COLO668 (cell line): ENCODE measurements at regions not wholly inside any gene's neighbourhood (a gene's known extent, or its start where the extent isn't known, plus 50 kb on each side); places are given as distances from the start of the nearest gene placed in this dataset.

Experiments
- DNase-seq: peaks from one replicate; lab custom pipeline; 2025; ENCODE audit not compliant: unreplicated experiment; lab: John Stamatoyannopoulos, UW

GRCh38 chr13:80237646-80238045 lies 103.3 kb downstream of the SPRY2 start:
- no peak for DNase-seq

GRCh38 chr13:80235967-80236302 lies 105.0 kb downstream of the SPRY2 start:
- DNase-seq, result no peak

- DNase-seq, result no peak
Measured at GRCh38 chr13:80235166-80235966, 105.6 kb downstream of the SPRY2 start.

- no peak for DNase-seq
Measured at GRCh38 chr13:80227645-80228044, 113.3 kb downstream of the SPRY2 start.

GRCh38 chr13:80226645-80227044 lies 114.3 kb downstream of the SPRY2 start:
- no peak for DNase-seq

GRCh38 chr13:80224468-80224867 lies 116.5 kb downstream of the SPRY2 start:
- no peak for DNase-seq

- DNase-seq, result no peak
Measured at GRCh38 chr13:80217614-80218456, 123.1 kb downstream of the SPRY2 start.

- no peak for DNase-seq
Measured at GRCh38 chr13:80215368-80215767, 125.6 kb downstream of the SPRY2 start.

- no peak for DNase-seq
Measured at GRCh38 chr13:80214521-80214991, 126.4 kb downstream of the SPRY2 start.

- no peak for DNase-seq
Measured at GRCh38 chr13:80214050-80214449, 126.9 kb downstream of the SPRY2 start.

GRCh38 chr13:80213201-80213600 lies 127.7 kb downstream of the SPRY2 start:
- DNase-seq, result no peak

- no peak for DNase-seq
Measured at GRCh38 chr13:80211566-80211965, 129.4 kb downstream of the SPRY2 start.

GRCh38 chr13:80204642-80205041 lies 136.3 kb downstream of the SPRY2 start:
- no peak for DNase-seq

GRCh38 chr13:80203496-80203895 lies 137.4 kb downstream of the SPRY2 start:
- no peak for DNase-seq

GRCh38 chr13:80201694-80202468 lies 139.0 kb downstream of the SPRY2 start:
- no peak for DNase-seq

- DNase-seq, result no peak
Measured at GRCh38 chr13:80199585-80200292, 141.2 kb downstream of the SPRY2 start.

- no peak for DNase-seq
Measured at GRCh38 chr13:80199067-80199466, 141.9 kb downstream of the SPRY2 start.

GRCh38 chr13:80196756-80197155 lies 144.2 kb downstream of the SPRY2 start:
- DNase-seq, result no peak

- DNase-seq, result no peak
Measured at GRCh38 chr13:80195649-80196048, 145.3 kb downstream of the SPRY2 start.

GRCh38 chr13:80189889-80190597 lies 150.9 kb downstream of the SPRY2 start:
- DNase-seq, result no peak
